Fibroblast of skin of right quadriceps (primary cell): ENCODE measurements at regions not wholly inside any gene's neighbourhood (a gene's known extent, or its start where the extent isn't known, plus 50 kb on each side); places are given as distances from the start of the nearest gene placed in this dataset.

Experiments used
- DNase-seq: peaks from one replicate; pipeline ENCODE4 v3.0.0-alpha.2; 2013

- no peak for DNase-seq
Observed at GRCh38 chr12:19021646-19022045, 107.9 kb upstream of the PLEKHA5 start.

- no peak for DNase-seq
Observed at GRCh38 chr12:19025582-19025981, 104.0 kb upstream of the PLEKHA5 start.

GRCh38 chr12:19026034-19026433 is 103.5 kb upstream of the PLEKHA5 start:
- no peak for DNase-seq

- no peak for DNase-seq
Observed at GRCh38 chr12:19026614-19027488, 102.7 kb upstream of the PLEKHA5 start.

GRCh38 chr12:19030180-19030579 is 99.4 kb upstream of the PLEKHA5 start:
- DNase-seq = no peak

- no peak for DNase-seq
Observed at GRCh38 chr12:19030603-19031002, 98.9 kb upstream of the PLEKHA5 start.

- DNase-seq = peak; percentile 92
Observed at GRCh38 chr12:19031032-19031431, 98.5 kb upstream of the PLEKHA5 start.

- DNase-seq = no peak
Observed at GRCh38 chr12:19032826-19033225, 96.7 kb upstream of the PLEKHA5 start.

GRCh38 chr12:19033244-19033643 is 96.3 kb upstream of the PLEKHA5 start:
- DNase-seq = no peak

GRCh38 chr12:19034937-19035336 is 94.6 kb upstream of the PLEKHA5 start:
- no peak for DNase-seq

- DNase-seq = no peak
Observed at GRCh38 chr12:19035536-19035935, 94.0 kb upstream of the PLEKHA5 start.

GRCh38 chr12:19036673-19037357 is 92.7 kb upstream of the PLEKHA5 start:
- DNase-seq = no peak

GRCh38 chr12:19038209-19038608 is 91.3 kb upstream of the PLEKHA5 start:
- no peak for DNase-seq

GRCh38 chr12:19039515-19039914 is 90.0 kb upstream of the PLEKHA5 start:
- no peak for DNase-seq

GRCh38 chr12:19042221-19042620 is 87.3 kb upstream of the PLEKHA5 start:
- no peak for DNase-seq

- DNase-seq = no peak
Observed at GRCh38 chr12:19044430-19044829, 85.1 kb upstream of the PLEKHA5 start.

- DNase-seq = no peak
Observed at GRCh38 chr12:19044891-19045290, 84.6 kb upstream of the PLEKHA5 start.

GRCh38 chr12:19045426-19045825 is 84.1 kb upstream of the PLEKHA5 start:
- DNase-seq = no peak

GRCh38 chr12:19048943-19049342 is 80.6 kb upstream of the PLEKHA5 start:
- DNase-seq = peak; percentile 25

GRCh38 chr12:19052689-19053088 is 76.8 kb upstream of the PLEKHA5 start:
- DNase-seq = no peak

GRCh38 chr12:19053218-19053617 is 76.3 kb upstream of the PLEKHA5 start:
- no peak for DNase-seq

- DNase-seq = no peak
Observed at GRCh38 chr12:19054035-19054434, 75.5 kb upstream of the PLEKHA5 start.

- no peak for DNase-seq
Observed at GRCh38 chr12:19055589-19055988, 73.9 kb upstream of the PLEKHA5 start.
